Dendritic cell treated with granulocyte-macrophage colony-stimulating factor and Interleukin-4, amounts not matched to agents 40 ng/mL and 50 ng/mL, for 4 days (primary cell): ENCODE measurements at regions not wholly inside any gene's neighbourhood (a gene's known extent, or its start where the extent isn't known, plus 50 kb on each side); places are given as distances from the start of the nearest gene placed in this dataset.

ENCODE experiments used
- H3K27ac Mint-ChIP-seq: one replicate; pipeline ENCODE4 v1.8.0; 2022; ENCODE audit warnings: mild to moderate bottlenecking, mixed read lengths
- H3K27me3 Mint-ChIP-seq: one replicate; pipeline ENCODE4 v1.8.0; 2022; ENCODE audit warnings: mild to moderate bottlenecking, mixed read lengths
- H3K36me3 Mint-ChIP-seq: one replicate; pipeline ENCODE4 v1.8.0; 2022; ENCODE audit warnings: low read depth, mixed read lengths
- H3K4me1 Mint-ChIP-seq: one replicate; pipeline ENCODE4 v1.8.0; 2022; ENCODE audit warnings: low read depth, mixed read lengths
- H3K4me3 Mint-ChIP-seq: one replicate; pipeline ENCODE4 v1.8.0; 2022; ENCODE audit warnings: mild to moderate bottlenecking, moderate library complexity, mixed read lengths
- H3K9me3 Mint-ChIP-seq: one replicate; pipeline ENCODE4 v1.8.0; 2022; ENCODE audit warnings: mixed read lengths
- intact Hi-C: fragments of 100-400 bp; cut with micrococcal nuclease; formaldehyde crosslinking; loops from one replicate; pipeline ENCODE4 v1.15.0; 2022

- intact Hi-C loops = no loop called here
- H3K4me3 Mint-ChIP-seq = no peak overlapping the region
- peaks cover 20% of the 10 kb centered on the region for H3K4me1 Mint-ChIP-seq
- H3K36me3 Mint-ChIP-seq = no peaks in the 10 kb centered on the region
- H3K9me3 Mint-ChIP-seq = no peaks in the 10 kb centered on the region
- peaks cover 17% of the 10 kb centered on the region for H3K27me3 Mint-ChIP-seq
- no peak overlapping the region for H3K27ac Mint-ChIP-seq
Observed at GRCh38 chr3:193882091-193882490, 253.9 kb upstream of the HES1 start.

GRCh38 chr3:193883551-193883950 is 252.4 kb upstream of the HES1 start:
- Mint-ChIP-seq H3K9me3 (no peaks in the 10 kb centered on the region), H3K4me1 (peaks cover 20% of the 10 kb centered on the region), H3K36me3 (no peaks in the 10 kb centered on the region), H3K4me3 (no peak overlapping the region), H3K27me3 (peaks cover 15% of the 10 kb centered on the region), H3K27ac (no peak overlapping the region)
- intact Hi-C loops = no loop called here

GRCh38 chr3:193884027-193884426 is 251.9 kb upstream of the HES1 start:
- Mint-ChIP-seq H3K27me3 (peaks cover 15% of the 10 kb centered on the region), H3K27ac (no peak overlapping the region), H3K9me3 (no peaks in the 10 kb centered on the region), H3K4me3 (no peak overlapping the region), H3K36me3 (no peaks in the 10 kb centered on the region), H3K4me1 (peaks cover 19% of the 10 kb centered on the region)
- intact Hi-C loops = no loop called here

GRCh38 chr3:193884652-193885051 is 251.3 kb upstream of the HES1 start:
- H3K36me3 Mint-ChIP-seq = no peaks in the 10 kb centered on the region

GRCh38 chr3:193885832-193886231 is 250.1 kb upstream of the HES1 start:
- Mint-ChIP-seq H3K36me3 (no peaks in the 10 kb centered on the region), H3K27me3 (peaks cover 9% of the 10 kb centered on the region), H3K4me1 (peaks cover 11% of the 10 kb centered on the region), H3K27ac (no peak overlapping the region), H3K9me3 (no peaks in the 10 kb centered on the region), H3K4me3 (no peak overlapping the region)
- intact Hi-C loops = no loop called here

More at GRCh38 chr3:193884652-193885051, 251.3 kb upstream of the HES1 start:
- no peak overlapping the region for H3K4me3 Mint-ChIP-seq
- H3K4me1 Mint-ChIP-seq = peaks cover 13% of the 10 kb centered on the region
- intact Hi-C loops = no loop called here
- H3K9me3 Mint-ChIP-seq = no peaks in the 10 kb centered on the region
- no peak overlapping the region for H3K27ac Mint-ChIP-seq
- peaks cover 11% of the 10 kb centered on the region for H3K27me3 Mint-ChIP-seq

GRCh38 chr3:193890016-193890897 is 245.7 kb upstream of the HES1 start:
- Mint-ChIP-seq H3K9me3 (no peaks in the 10 kb centered on the region), H3K4me1 (peaks cover 18% of the 10 kb centered on the region), H3K36me3 (no peaks in the 10 kb centered on the region), H3K27me3 (peaks cover 6% of the 10 kb centered on the region), H3K27ac (no peak overlapping the region), H3K4me3 (no peak overlapping the region)
- intact Hi-C loops = no loop called here

- Mint-ChIP-seq H3K36me3 (no peaks in the 10 kb centered on the region), H3K4me3 (no peak overlapping the region), H3K4me1 (peaks cover 7% of the 10 kb centered on the region), H3K27ac (no peak overlapping the region), H3K27me3 (peaks cover 7% of the 10 kb centered on the region), H3K9me3 (no peaks in the 10 kb centered on the region)
- intact Hi-C loops = no loop called here
Observed at GRCh38 chr3:193894121-193894863, 241.7 kb upstream of the HES1 start.

- H3K36me3 Mint-ChIP-seq = no peaks in the 10 kb centered on the region
- no peak overlapping the region for H3K27ac Mint-ChIP-seq
- intact Hi-C loops = no loop called here
- H3K4me1 Mint-ChIP-seq = peaks cover 7% of the 10 kb centered on the region
- no peak overlapping the region for H3K4me3 Mint-ChIP-seq
- peaks cover 7% of the 10 kb centered on the region for H3K27me3 Mint-ChIP-seq
- no peaks in the 10 kb centered on the region for H3K9me3 Mint-ChIP-seq
Observed at GRCh38 chr3:193895409-193895808, 240.5 kb upstream of the HES1 start.

- Mint-ChIP-seq H3K9me3 (no peaks in the 10 kb centered on the region), H3K4me3 (no peak overlapping the region), H3K27ac (no peak overlapping the region), H3K36me3 (no peaks in the 10 kb centered on the region), H3K4me1 (peaks cover 7% of the 10 kb centered on the region), H3K27me3 (peaks cover 3% of the 10 kb centered on the region)
- intact Hi-C loops = no loop called here
Observed at GRCh38 chr3:193896419-193896818, 239.5 kb upstream of the HES1 start.

GRCh38 chr3:193897288-193897687 is 238.7 kb upstream of the HES1 start:
- Mint-ChIP-seq H3K36me3 (no peaks in the 10 kb centered on the region), H3K27me3 (peaks cover 3% of the 10 kb centered on the region), H3K27ac (no peak overlapping the region), H3K4me3 (no peak overlapping the region), H3K4me1 (peaks cover 7% of the 10 kb centered on the region), H3K9me3 (no peaks in the 10 kb centered on the region)
- intact Hi-C loops = no loop called here

GRCh38 chr3:193897731-193898180 is 238.2 kb upstream of the HES1 start:
- Mint-ChIP-seq H3K27me3 (peaks cover 3% of the 10 kb centered on the region), H3K4me3 (no peak overlapping the region), H3K9me3 (no peaks in the 10 kb centered on the region)

GRCh38 chr3:193899001-193899400 is 236.9 kb upstream of the HES1 start:
- no peaks in the 10 kb centered on the region for H3K36me3 Mint-ChIP-seq
- no peak overlapping the region for H3K4me3 Mint-ChIP-seq
- H3K4me1 Mint-ChIP-seq = peaks cover 5% of the 10 kb centered on the region
- no peaks in the 10 kb centered on the region for H3K9me3 Mint-ChIP-seq
- intact Hi-C loops = no loop called here
- no peak overlapping the region for H3K27ac Mint-ChIP-seq
- peaks cover 3% of the 10 kb centered on the region for H3K27me3 Mint-ChIP-seq

More at GRCh38 chr3:193897731-193898180, 238.2 kb upstream of the HES1 start:
- H3K4me1 Mint-ChIP-seq = peaks cover 7% of the 10 kb centered on the region
- intact Hi-C loops = no loop called here
- H3K27ac Mint-ChIP-seq = no peak overlapping the region
- H3K36me3 Mint-ChIP-seq = no peaks in the 10 kb centered on the region

- no peak overlapping the region for H3K4me3 Mint-ChIP-seq
Observed at GRCh38 chr3:193901007-193901406, 234.9 kb upstream of the HES1 start.

More at GRCh38 chr3:193901007-193901406, 234.9 kb upstream of the HES1 start:
- Mint-ChIP-seq H3K27ac (no peak overlapping the region), H3K36me3 (no peaks in the 10 kb centered on the region), H3K4me1 (no peaks in the 10 kb centered on the region), H3K27me3 (peaks cover 4% of the 10 kb centered on the region), H3K9me3 (no peaks in the 10 kb centered on the region)
- intact Hi-C loops = no loop called here
